GM21528 (cell line): ENCODE measurements at regions not wholly inside any gene's neighbourhood (a gene's known extent, or its start where the extent isn't known, plus 50 kb on each side); places are given as distances from the start of the nearest gene placed in this dataset.
A peak's percentile ranks its signal among the peaks of the same experiment; 100 is the strongest.
"Not testable (repeated sequence)": the region's sequence is repeated elsewhere in the genome, so short reads cannot be mapped to it uniquely, and the experiment has no call there.

ENCODE experiments used
- ATAC-seq: cut with Tn5 transposase; IDR thresholded peaks from one replicate; pipeline ENCODE4 v1.9.1; 2021; ENCODE audit warnings: mild to moderate bottlenecking, moderate library complexity; ENCODE audit not compliant: unreplicated experiment, low FRiP score

DNA sequence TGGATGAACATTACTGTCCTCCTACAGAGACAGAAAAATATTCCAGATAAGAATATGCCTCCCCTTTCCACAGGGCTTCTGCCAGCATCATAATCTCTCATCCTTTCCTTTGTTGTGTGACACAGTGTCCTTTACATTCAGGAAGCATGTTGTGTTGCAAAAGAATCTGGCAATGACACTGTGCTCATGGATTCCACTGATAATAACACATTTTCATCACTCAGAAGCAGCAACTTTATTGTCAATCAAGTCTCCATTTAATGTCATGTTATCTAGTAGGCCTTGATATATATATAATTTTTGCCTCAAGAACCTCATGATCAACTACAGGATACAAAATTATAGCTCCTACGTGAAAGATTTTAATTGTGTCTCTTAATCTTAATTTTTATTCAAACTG lies 833.9 kb downstream of the FSTL5 start:
- no peak for ATAC-seq

DNA sequence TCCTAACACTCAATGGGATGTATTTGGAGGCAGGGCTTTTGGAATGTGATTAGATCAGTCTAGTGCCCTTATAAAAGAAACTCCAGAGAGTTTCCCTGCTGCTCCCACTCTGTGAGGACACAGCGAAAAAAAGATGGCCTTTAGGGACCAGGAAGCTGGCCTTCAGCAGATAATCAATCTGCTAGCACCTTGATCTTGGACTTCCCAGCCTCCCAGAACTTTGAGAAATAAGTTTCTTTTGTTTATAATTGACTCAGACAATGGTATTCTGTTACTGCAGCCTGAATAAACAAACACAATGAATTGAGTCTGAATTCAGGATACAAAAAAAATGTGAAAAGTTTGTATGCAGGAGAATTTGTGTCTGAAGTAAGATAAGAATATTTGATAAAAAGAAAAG lies 842.1 kb downstream of the FSTL5 start:
- no peak for ATAC-seq

DNA sequence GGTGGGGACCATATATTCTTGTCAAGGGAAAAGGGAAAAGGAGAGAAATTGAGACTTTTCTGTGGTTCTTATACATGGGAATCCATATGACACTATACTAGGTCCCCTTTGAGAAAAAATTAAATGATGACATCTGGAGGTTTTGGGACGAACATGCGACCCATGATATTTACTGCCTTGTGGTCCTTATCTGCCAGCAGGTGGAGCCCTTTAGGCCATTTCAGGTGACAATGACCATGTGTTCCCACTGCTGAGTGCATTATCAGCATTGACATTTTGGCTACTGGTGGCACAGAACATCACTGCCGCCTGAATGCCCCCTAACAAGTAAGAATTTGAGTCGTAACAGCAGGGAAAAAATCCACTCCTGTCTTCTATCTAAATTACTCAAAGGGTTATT lies 843.4 kb downstream of the FSTL5 start:
- no peak for ATAC-seq

DNA sequence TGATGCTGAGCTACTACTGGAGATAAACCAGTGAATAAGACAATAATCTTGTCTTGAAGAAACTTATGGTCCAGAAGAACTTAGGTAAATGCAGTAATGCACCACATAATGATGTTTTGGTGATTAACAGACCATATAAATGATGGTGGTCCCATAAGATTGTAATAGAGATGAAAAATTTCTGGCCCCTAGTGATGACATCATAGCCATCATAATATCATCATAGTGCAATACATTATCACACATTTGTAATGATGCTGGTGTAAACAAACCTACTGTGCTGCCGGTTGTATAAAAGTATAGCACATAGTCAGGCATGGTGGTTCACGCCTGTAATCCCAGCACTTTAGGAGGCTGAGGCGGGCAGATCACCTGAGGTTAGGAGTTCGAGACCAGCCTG lies 846.8 kb downstream of the FSTL5 start:
- no peak for ATAC-seq

DNA sequence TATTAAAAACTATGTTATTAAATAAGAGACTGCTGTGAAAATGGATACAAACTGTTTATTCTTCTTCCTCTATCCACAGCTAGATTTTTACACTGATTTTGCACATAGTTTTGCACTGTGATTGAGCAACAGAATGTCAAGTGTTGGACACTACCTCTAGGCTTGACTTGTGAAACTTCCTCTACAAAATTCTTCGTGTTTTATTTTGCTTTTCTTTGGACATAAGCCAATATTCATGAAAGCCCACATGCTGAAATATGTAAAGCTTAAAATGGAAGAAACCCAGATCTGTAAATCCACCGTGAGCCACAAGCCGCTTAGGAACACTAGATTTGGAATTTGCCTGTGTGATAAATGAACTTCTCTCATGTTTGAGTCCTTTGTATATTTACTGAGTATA lies 849.4 kb downstream of the FSTL5 start:
- ATAC-seq = no peak

DNA sequence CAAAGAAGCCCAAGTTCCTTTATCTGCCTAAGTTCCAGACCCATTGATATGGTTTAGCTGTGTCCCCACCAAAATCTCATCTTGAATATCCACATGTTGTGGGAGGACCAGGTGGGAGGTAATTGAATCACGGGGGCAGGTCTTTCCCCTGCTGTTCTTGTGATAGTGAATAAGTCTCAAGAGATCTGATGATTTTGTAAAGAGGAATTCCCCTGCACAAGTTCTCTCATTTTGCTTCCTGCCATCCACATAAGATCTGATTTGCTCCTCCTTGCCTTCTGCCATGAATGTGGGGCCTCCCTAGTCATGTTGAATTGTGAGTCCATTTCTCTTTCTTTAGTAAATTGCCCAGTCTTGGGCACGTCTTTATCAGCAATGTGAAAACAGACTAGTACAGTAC lies 860.2 kb downstream of the FSTL5 start:
- ATAC-seq = no peak

DNA sequence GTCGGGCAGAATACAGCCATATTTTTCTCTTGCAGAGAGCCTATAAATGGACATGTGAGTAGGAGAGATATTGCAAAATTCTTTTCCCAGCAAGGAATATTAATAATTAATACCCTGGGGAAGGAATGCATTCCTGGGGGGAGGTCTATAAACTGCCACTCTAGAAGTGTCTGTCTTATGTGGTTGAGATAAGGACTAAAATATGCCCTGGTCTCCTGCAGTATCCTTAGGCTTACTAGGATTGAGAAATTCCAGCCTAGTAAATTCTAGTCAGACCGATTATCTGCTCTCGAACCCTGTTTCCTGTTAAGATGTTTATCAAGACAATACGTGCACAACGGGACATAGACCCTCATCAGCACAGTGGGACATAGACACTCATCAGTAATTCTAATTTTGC lies 872.6 kb downstream of the FSTL5 start:
- ATAC-seq = no peak

DNA sequence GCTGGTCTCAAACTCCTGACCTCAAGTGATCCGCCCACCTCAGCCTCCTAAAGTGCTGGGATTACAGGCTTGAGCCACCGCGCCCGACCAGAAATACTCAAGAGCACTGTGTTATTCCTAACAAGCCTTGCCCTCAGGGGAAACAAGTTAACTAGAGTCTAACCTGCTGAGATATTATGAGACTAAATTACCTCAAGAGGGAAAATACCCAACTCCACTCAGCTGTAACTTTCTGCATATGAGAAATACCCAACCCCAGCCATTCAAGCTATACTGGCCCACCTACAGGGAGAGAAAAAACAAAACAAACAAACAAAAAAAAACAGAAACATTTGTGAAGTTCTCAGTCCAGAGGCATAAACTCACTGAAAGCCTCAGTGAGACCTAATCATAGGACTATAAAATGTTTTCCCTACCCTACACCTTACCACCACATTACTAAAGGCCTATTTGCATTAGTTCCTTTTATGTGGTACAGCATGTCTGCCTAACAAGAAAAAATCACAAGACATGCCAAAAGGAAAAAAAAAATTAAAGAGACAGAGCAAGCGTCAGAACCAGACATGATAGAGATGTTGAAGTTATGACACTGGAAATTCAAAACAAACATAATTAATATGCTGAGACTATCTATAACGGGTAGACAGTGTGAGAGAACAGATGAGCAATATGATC lies 876.0 kb downstream of the FSTL5 start:
- ATAC-seq = no peak

DNA sequence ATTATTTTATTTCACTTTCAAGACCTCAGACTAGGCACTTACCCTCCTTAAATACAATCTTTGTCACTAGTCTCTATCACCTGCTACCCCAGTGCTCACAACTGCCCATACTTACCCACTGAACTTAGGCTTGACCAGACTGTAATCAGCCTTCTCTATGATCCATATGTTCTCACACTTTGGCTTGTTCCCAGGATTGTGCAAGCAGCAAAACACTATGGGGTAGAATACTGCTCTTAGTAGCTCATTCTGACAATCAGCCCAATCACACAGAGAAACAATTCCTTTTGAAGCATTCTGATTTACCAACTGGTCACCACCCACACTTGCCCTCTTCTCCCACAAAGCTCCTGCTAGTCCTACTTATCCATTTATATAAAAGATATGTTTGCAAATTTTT lies 878.3 kb downstream of the FSTL5 start:
- ATAC-seq = no peak

DNA sequence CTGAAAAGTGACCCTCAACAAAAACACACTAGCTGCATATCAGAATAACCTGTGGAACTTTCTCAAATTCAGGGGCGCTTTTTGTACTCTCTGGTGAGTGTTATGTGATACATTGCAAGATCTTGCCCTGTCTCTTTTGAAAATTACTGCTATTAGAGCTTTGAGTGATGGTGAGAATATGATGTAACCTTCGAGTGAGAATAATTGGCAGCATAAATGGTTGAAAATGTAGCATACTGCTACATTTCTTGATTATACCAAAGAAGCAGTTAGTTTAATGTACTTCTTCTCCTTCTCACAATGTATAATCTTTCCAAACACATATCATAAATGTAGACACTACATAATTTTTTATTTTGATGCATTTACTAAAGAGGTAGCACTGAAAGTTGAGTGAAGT lies 882.9 kb downstream of the FSTL5 start:
- ATAC-seq = no peak

DNA sequence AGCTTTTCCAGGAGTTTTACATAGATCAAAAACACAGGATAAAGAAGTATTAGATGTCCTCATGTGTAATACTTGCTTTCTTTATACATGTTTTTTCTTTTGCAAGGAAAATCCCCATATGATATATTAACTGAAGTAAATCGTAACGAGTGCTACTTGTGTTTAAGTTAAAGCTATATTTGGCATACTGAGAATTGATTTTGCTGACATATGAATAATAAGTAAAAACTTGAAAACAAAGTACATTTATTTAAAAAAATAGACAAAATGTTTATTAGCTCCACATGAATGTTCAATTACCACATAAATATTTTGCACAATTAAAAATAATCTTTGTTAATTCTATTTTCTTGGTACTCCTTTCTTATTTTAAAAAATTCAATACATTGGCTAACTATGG lies 884.7 kb downstream of the FSTL5 start:
- no peak for ATAC-seq

DNA sequence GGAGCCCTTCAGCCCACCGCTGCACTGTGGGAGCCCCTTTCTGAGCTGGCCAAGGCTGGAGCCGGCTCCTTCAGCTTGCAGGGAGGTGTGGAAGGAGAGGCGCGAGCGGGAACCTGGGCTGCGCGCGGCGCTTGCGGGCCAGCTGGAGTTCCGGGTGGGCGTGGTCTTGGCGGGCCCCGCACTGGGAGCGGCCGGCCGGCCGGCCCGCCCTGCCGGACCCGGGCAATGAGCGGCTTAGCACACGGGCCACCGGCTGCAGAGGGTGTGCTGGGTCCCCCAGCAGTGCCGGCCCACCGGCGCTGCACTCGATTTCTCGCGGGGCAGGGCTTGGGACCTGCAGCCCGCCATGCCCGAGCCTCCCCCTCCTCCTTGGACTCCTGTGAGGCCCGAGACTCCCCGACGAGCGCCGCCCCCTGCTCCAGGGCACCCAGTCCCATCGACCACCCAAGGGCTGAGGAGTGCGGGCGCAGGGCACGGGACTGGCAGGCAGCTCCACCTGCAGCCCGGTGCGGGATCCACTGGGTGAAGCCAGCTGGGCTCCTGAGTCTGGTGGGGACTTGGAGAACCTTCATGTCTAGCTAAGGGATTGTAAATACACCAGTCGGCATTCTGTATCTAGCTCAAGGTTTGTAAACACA lies 886.5 kb downstream of the FSTL5 start:
- ATAC-seq = not testable (repeated sequence)

DNA sequence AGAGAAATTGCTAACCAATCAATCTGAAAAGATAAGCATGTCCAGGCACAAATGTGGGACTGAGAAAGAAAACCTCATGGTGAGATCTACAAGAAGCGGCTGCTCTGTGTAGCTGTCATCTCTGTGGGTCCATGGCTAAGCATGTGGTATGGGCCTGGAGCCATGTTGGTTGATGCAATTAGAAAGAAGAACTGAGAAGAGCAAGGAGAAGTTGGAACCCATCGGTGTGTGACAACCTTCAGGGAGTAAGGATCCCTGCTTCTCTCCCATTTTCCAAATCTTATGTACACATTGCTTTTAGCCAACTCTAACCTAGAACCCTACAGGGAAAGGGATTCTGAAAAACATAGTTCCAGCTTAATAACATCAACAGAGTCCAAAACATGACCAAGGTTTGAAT lies 890.2 kb downstream of the FSTL5 start:
- no peak for ATAC-seq

DNA sequence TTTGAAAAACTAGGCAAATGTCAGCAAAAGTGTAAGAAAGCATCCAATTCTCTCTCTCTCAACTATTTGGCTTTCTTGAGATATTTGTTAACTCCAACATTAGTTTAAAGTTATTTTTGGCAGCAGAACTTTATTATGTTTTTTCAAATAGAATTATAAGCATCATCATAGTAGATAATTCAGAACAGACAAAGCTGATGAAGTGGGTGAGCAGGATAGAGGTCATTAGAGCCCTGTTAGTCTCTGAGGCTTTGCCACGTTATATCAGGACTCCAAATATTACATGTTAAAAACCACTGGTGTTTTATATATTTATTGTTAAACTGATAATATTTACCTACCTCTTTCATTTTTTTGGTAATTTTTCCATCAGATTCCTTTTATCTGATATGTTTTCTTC lies 903.0 kb downstream of the FSTL5 start:
- ATAC-seq = no peak

DNA sequence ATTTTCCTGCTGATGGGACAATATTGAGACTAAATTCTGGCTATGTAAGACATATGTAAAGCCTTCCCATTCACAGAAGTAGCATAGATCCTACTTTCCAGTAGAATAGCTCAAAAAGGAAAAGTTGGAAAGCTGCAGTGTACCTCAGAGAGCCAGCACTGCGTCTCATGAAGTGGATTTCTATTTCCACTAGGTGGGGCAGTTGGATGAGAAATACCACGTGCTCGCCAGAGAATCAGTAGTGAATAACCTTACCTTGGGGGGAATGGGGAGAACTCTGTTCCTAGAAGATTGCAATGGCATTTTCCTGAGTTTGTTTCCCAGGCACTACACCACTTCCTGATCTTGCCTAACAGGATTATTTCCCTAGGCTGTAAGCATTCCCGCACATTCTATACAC lies 907.1 kb downstream of the FSTL5 start:
- no peak for ATAC-seq

DNA sequence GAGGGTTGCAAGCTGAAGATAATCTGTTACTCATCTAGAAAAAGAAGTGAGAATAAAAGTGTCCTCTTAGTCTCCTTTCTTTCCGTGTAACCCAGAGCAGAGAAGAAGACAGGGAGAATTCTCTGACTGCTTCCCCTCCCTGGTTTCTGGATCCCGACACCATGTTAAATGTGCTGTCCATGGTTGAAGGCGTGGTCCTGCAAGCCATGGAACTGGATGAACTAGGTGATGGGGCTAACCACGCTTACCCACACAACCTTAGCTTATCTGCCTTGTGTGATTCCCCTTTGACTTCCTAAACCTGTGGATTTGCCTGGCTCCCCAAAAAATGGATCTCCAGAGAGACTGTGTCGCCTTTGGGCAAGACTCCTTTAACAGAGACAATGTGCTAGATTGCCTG lies 907.6 kb downstream of the FSTL5 start:
- no peak for ATAC-seq

DNA sequence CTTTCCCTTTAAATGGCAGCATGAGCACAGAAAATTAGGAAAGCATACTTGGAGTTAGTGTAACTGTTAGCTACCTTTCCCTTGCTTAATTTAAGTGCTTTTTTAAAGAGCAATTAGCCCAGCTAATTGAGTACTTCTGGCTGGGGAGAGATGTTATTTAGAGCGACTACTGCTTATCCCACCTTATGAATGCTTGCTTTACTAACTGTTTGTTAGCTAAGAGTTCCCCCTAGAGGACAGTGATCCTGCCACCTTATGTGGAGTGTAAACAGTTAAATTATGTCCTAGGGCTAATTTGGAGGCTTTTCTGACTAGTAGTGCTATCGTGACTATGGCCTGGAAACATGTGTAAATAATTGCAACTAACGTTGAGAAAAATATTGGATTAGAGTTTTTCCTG lies 909.4 kb downstream of the FSTL5 start:
- no peak for ATAC-seq

DNA sequence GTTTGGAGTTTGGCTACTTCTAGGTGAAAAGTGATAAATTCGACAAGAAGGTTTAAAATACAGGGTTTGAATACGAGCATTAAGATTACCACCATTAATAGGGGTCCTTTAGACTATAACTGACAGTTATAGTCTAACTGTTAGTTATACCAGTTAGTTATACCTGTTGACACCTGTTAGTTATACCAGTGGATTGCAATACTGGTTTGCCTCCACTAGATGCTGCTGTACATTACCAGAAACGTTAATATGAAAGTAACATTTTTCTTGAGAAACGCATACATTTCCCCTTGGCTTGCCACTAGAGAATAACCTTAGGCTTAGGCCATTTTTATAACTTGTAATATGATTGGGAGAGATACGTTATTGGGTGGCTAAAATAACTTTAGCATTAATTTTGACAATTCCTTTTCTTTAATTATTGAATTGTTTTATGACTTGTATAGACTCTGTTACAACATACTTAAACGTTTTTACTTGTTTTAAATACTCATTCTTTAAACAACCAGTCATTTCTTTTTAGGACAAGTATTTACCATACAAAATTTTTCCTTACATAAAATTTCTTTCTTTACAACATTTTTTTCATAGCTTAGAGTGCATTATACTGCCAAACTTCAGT lies 911.2 kb downstream of the FSTL5 start:
- peak; percentile 61 for ATAC-seq

DNA sequence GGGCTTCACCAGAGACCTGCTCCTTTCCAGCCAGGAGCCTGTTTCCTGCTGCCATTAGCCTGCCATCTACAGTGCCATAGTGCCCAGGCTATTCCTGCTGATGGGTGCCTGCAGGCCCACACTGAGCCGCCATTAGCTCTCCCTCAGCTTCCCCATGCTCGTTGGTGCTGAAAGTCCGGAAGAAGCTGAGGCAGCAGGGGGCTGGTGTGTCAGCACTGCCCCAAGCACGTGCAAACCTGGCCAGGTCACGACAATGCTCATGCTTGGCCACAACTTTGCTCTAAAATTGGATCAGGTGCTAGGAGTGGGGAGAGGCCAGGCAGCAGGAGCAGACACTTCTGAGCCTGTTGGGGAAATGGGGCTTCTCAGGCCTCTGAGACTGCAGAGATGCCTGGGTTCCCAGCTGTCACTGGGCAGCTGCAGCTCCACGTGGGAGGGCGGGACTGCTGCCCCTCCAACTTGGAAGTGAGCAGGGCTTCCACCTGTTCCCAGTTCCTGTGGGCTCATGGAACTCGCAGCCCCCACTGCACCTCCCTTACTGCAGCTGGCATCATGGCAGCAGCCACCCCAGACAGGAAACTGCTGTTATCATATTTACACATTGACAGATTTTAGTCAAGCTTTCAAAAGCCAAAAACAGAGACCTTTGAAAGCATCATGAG lies 913.9 kb downstream of the FSTL5 start:
- no peak for ATAC-seq

DNA sequence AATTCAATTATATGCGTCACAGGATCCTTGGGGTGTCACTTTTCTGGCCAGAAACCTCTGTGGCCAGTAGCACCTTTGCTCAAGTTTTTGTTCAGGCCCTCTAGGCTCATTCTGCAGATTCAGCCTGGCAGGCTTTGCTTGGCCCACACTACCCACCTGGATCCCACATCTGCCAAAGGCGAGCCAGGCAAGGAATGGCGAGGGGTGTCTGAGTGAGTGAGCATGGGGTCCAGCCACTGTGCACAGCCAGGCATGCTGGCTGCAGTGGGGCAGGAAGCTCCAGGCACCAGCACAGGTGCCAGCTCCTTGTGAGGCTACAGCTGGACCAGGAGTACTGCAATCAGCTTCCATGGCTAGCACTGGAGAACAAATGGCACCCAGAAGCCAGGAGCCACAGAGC lies 914.9 kb downstream of the FSTL5 start:
- no peak for ATAC-seq

DNA sequence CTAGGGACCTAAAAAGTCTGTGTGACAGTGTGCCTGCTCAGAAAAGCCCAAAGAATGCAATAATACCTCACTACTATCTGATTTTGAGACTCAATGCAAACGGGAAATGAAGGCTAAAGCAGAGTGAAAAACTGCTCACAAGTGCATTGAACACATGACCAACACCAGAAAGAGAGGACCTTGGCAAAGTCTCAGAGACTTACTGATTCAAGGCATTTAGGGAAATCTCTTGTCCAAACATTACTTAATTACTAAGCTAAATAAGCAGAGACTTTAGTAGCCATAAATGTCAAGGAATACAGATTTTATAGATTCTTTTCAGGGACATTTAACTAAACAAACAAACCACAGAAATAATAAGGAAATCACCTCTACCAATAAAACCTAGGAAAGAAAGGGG lies 916.0 kb downstream of the FSTL5 start:
- ATAC-seq = no peak

DNA sequence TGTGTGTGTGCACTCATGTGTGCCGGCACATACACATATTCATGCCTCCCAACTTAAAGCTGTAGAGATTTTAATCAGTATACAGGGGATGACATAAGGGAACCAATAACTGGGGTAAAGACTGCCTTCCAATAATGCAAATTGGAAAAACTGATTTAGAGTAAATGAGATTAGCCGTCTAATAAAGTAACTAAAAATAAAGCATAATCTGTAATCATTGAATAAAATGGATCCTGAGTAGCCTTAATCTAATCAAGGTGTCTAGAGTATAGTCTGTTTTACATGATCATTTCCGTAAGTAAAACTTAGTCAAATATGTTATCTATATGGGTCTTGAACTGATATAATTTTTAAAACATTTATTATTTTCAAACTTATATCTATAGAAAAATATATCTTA lies 925.8 kb downstream of the FSTL5 start:
- ATAC-seq = no peak
